WI38 (cell line): ENCODE measurements at regions not wholly inside any gene's neighbourhood (a gene's known extent, or its start where the extent isn't known, plus 50 kb on each side); places are given as distances from the start of the nearest gene placed in this dataset.

Experiments used
- H3K4me3 ChIP-seq: 2 replicates; pipeline ENCODE4 v1.5.1; 2011; ENCODE audit warnings: low read depth, mild to moderate bottlenecking, control low read depth, low read length
- CTCF ChIP-seq: IDR thresholded peaks from 2 replicates; pipeline ENCODE4 v1.5.1; 2012; ENCODE audit warnings: low read depth, mild to moderate bottlenecking, control low read depth, low read length

- no peak overlapping the region for H3K4me3 ChIP-seq
- no peak for TF ChIP-seq CTCF
These were observed 184.0 kb downstream of the TMEM18 start for GRCh38 chr2:493228-493627.

- H3K4me3 ChIP-seq, result no peak overlapping the region
- no peak for TF ChIP-seq CTCF
These were observed 185.0 kb downstream of the TMEM18 start for GRCh38 chr2:492178-492577.

GRCh38 chr2:489838-490237 lies 187.4 kb downstream of the TMEM18 start:
- TF ChIP-seq CTCF, result no peak
- no peak overlapping the region for H3K4me3 ChIP-seq

- H3K4me3 ChIP-seq, result no peak overlapping the region
- TF ChIP-seq CTCF, result no peak
These were observed 188.1 kb downstream of the TMEM18 start for GRCh38 chr2:489084-489483.

GRCh38 chr2:487186-488079 lies 189.8 kb downstream of the TMEM18 start:
- H3K4me3 ChIP-seq, result no peak overlapping the region
- no peak for TF ChIP-seq CTCF

GRCh38 chr2:486371-486770 lies 190.8 kb downstream of the TMEM18 start:
- H3K4me3 ChIP-seq, result no peak overlapping the region
- no peak for TF ChIP-seq CTCF

- no peak overlapping the region for H3K4me3 ChIP-seq
- no peak for TF ChIP-seq CTCF
These were observed 193.5 kb upstream of the ALKAL2 start for GRCh38 chr2:481388-481787.
